ENCODE measurements at regions not wholly inside any gene's neighbourhood (a gene's known extent, or its start where the extent isn't known, plus 50 kb on each side); places are given as distances from the start of the nearest gene placed in this dataset.

DNA sequence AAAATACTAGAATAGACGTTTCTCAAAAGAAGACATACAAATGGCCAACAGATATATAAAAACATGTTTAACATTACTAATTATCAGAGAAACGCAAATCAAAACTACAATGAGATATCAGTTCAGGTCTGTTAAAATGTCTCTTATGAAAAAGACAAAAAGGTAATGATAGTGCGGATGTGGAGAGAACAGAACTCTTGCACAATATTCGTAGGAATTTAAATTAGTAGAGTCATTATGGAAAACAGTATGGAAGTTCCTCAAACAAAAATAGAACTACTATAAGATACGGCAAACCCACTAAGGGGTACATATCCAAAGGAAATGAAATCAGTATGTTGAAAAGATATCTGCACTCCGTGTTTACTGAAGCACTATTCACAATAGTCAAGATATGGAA lies 167.5 kb upstream of the CWC22 start:
- no peak for TF ChIP-seq CTCF (IDR thresholded peaks at IDR 0.05; ENCODE audit: poor library complexity, severe bottlenecking)
- no peak for TF ChIP-seq POLR2AphosphoS5 (IDR thresholded peaks at IDR 0.05)
- TF ChIP-seq EZH2 (IDR thresholded peaks at IDR 0.05; ENCODE audit: borderline replicate concordance, insufficient read depth, low read length, poor library complexity, severe bottlenecking), result no peak
- TF ChIP-seq SMC3 (conservative IDR thresholded peaks at IDR 0.05; ENCODE audit: poor library complexity), result no peak
- TF ChIP-seq TAF1 (IDR thresholded peaks at IDR 0.05; ENCODE audit: low read depth), result no peak
- no peak for TF ChIP-seq RAD21 (conservative IDR thresholded peaks at IDR 0.05)
- no peak for TF ChIP-seq EP300 (conservative IDR thresholded peaks at IDR 0.05; ENCODE audit: poor library complexity, severe bottlenecking)
- no peak for TF ChIP-seq REST (IDR thresholded peaks at IDR 0.05; ENCODE audit: borderline replicate concordance)
- no peak for TF ChIP-seq MXI1 (conservative IDR thresholded peaks at IDR 0.05; ENCODE audit: poor library complexity, severe bottlenecking)

Measured in neural cell (in vitro differentiated cells).